RWPE2 (cell line): ENCODE measurements at regions not wholly inside any gene's neighbourhood (a gene's known extent, or its start where the extent isn't known, plus 50 kb on each side); places are given as distances from the start of the nearest gene placed in this dataset.
A peak's percentile ranks its signal among the peaks of the same experiment; 100 is the strongest.

ENCODE experiments used
- ATAC-seq: fragments of 200-7000 bp; cut with Tn5 transposase; 3 replicates; pipeline ENCODE4 v1.9.1; 2021; ENCODE audit warnings: low read depth
- DNase-seq: peaks from one replicate; pipeline ENCODE4 v3.0.0-alpha.2; 2020; ENCODE audit warnings: low spot score
- H3K27ac ChIP-seq: fragments of 450-650 bp; 2 replicates; pipeline ENCODE4 v1.5.1; 2017; ENCODE audit warnings: mild to moderate bottlenecking; ENCODE audit not compliant: poor library complexity, severe bottlenecking
- H3K27me3 ChIP-seq: fragments of 250-450 bp; sonication (Bioruptor Pico); 2 replicates; pipeline ENCODE4 v1.5.1; 2021; ENCODE audit warnings: mild to moderate bottlenecking, moderate library complexity; ENCODE audit not compliant: insufficient read depth, poor library complexity, severe bottlenecking
- H3K36me3 ChIP-seq: fragments of 250-450 bp; sonication (Bioruptor Pico); 2 replicates; pipeline ENCODE4 v1.5.1; 2020; ENCODE audit warnings: low read depth, mild to moderate bottlenecking, moderate library complexity
- H3K4me1 ChIP-seq: fragments of 250-450 bp; sonication (Bioruptor Pico); 2 replicates; pipeline ENCODE4 v1.5.1; 2021; ENCODE audit warnings: mild to moderate bottlenecking, moderate library complexity; ENCODE audit not compliant: insufficient read depth, poor library complexity, severe bottlenecking
- H3K4me3 ChIP-seq: fragments of 250-450 bp; sonication (Bioruptor Pico); 2 replicates; pipeline ENCODE4 v1.5.1; 2021; ENCODE audit warnings: mild to moderate bottlenecking, moderate library complexity; ENCODE audit not compliant: severe bottlenecking
- H3K9me3 ChIP-seq: fragments of 250-450 bp; sonication (Bioruptor Pico); 2 replicates; pipeline ENCODE4 v1.5.1; 2021; ENCODE audit warnings: mild to moderate bottlenecking, moderate library complexity; ENCODE audit not compliant: severe bottlenecking
- CTCF ChIP-seq: fragments of 450-650 bp; IDR thresholded peaks from one replicate; pipeline ENCODE4 v1.5.1; 2017; ENCODE audit warnings: mild to moderate bottlenecking, moderate library complexity; ENCODE audit not compliant: poor library complexity, severe bottlenecking

- Histone ChIP-seq H3K4me3 (no peak overlapping the region), H3K36me3 (no peaks in the 10 kb centered on the region), H3K9me3 (no peaks in the 10 kb centered on the region), H3K27ac (peak overlapping the region; percentile 80), H3K4me1 (peaks cover 21% of the 10 kb centered on the region), H3K27me3 (no peaks in the 10 kb centered on the region)
- no peak for TF ChIP-seq CTCF
- no peak for DNase-seq
- no peak for ATAC-seq
These were observed 179.0 kb downstream of the BCAS1 start for GRCh38 chr20:53891306-53891894.

GRCh38 chr20:53890443-53891305 is 179.7 kb downstream of the BCAS1 start:
- H3K27ac ChIP-seq, result peak overlapping the region; percentile 80
- TF ChIP-seq CTCF, result no peak
- H3K36me3 ChIP-seq, result no peaks in the 10 kb centered on the region
- DNase-seq, result no peak
- ATAC-seq, result peak; percentile 9; the same call in 1 of the 3 replicates
- no peaks in the 10 kb centered on the region for H3K9me3 ChIP-seq
- peaks cover 21% of the 10 kb centered on the region for H3K4me1 ChIP-seq
- no peaks in the 10 kb centered on the region for H3K27me3 ChIP-seq
- H3K4me3 ChIP-seq, result no peak overlapping the region

DNA sequence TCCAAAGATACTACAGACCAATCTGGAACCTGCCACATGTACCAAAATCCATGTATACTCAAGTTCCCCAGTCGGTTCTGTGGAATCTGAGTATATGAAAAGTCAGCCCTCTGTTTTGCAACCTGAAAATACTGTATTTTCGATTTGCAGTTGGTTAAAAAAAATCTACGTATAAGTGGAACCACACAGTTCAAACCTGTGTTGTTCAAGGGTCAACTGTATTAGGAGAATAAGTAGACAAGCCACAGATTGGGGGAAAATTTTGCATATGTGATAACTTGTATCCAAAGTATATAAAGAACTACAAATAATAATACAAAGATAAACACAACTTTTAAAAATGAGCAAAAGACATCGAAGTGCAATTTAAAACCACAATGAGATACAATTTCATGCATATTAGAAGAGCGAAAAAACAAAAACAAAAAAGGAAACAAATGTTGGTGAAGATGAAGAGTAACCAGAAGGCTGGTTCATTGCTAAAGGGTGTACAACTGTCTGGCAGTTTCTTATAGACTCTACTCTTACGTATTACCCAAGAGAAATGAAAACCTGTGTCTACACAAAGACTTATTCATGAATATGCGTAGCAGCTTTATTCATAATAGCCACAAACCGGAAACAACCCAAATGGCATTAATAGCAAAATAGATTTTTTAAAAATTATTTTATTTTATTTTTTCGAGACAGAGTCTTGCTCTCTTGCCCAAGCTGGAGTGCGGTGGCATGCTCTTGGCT is 180.8 kb downstream of the BCAS1 start:
- H3K27me3 ChIP-seq, result no peaks in the 10 kb centered on the region
- ATAC-seq (no peak), DNase-seq (no peak)
- peaks cover 27% of the 10 kb centered on the region for H3K4me1 ChIP-seq
- no peak overlapping the region for H3K4me3 ChIP-seq
- H3K36me3 ChIP-seq, result no peaks in the 10 kb centered on the region
- peak overlapping the region; percentile 80 for H3K27ac ChIP-seq
- TF ChIP-seq CTCF, result no peak
- no peaks in the 10 kb centered on the region for H3K9me3 ChIP-seq

- DNase-seq (no peak), ATAC-seq (no peak)
- Histone ChIP-seq H3K4me3 (no peak overlapping the region), H3K36me3 (no peaks in the 10 kb centered on the region), H3K27ac (no peak overlapping the region), H3K9me3 (no peaks in the 10 kb centered on the region), H3K27me3 (no peaks in the 10 kb centered on the region), H3K4me1 (peaks cover 27% of the 10 kb centered on the region)
- TF ChIP-seq CTCF, result no peak
These were observed 181.4 kb downstream of the BCAS1 start for GRCh38 chr20:53888951-53889350.
